Nephron progenitor cell (in vitro differentiated cells): ENCODE measurements at regions not wholly inside any gene's neighbourhood (a gene's known extent, or its start where the extent isn't known, plus 50 kb on each side); places are given as distances from the start of the nearest gene placed in this dataset.
"Not testable (repeated sequence)": the region's sequence is repeated elsewhere in the genome, so short reads cannot be mapped to it uniquely, and the experiment has no call there.

Experiments used
- DNase-seq: peaks from one replicate; pipeline ENCODE4 v3.0.0; 2021
- H3K27ac Mint-ChIP-seq: 2 replicates; pipeline ENCODE4 v1.8.0; 2021; ENCODE audit warnings: mild to moderate bottlenecking, moderate library complexity, mixed read lengths
- H3K27me3 Mint-ChIP-seq: 2 replicates; pipeline ENCODE4 v1.8.0; 2021; ENCODE audit warnings: mild to moderate bottlenecking, low read depth, mixed read lengths; ENCODE audit not compliant: poor library complexity
- H3K36me3 Mint-ChIP-seq: 2 replicates; pipeline ENCODE4 v1.8.0; 2021; ENCODE audit warnings: low read depth, mixed read lengths
- H3K4me1 Mint-ChIP-seq: 2 replicates; pipeline ENCODE4 v1.8.0; 2021; ENCODE audit warnings: mixed read lengths
- H3K4me3 Mint-ChIP-seq: 2 replicates; pipeline ENCODE4 v1.8.0; 2021; ENCODE audit warnings: mild to moderate bottlenecking, moderate library complexity, mixed read lengths
- H3K9me3 Mint-ChIP-seq: 2 replicates; pipeline ENCODE4 v1.8.0; 2021; ENCODE audit warnings: mild to moderate bottlenecking, moderate library complexity, mixed read lengths
- TF ChIP-seq, protein P1 (sequence below): fragments of 200-600 bp; sonication (generic); IDR thresholded peaks from 2 replicates; pipeline ENCODE4 v1.5.0; 2021; ENCODE audit warnings: antibody characterized with exemption

DNA sequence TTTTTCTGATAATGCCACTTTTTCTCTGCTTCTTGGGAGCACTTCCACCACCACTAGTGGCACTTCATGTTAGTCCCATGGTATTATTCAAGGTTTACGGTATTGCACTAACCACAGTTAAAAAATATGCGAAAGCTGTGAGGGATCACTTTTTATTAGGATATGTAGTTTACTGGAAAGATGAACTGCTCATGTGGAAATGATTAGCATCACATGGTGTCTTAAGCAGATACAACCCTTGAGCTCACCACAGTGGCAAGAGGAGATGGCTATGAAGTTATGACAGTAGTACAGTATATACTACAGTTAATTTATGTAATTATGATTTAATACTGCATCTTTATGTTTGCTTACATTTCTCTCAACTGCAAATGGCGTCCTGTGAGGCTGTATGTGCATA lies 134.5 kb upstream of the HMGN3 start:
- no peak for DNase-seq
- Mint-ChIP-seq H3K4me3 (no peak overlapping the region), H3K27ac (no peak overlapping the region), H3K36me3 (no peaks in the 10 kb centered on the region), H3K27me3 (no peaks in the 10 kb centered on the region), H3K4me1 (no peaks in the 10 kb centered on the region), H3K9me3 (peaks cover 63% of the 10 kb centered on the region)
- TF ChIP-seq, protein P1, sequence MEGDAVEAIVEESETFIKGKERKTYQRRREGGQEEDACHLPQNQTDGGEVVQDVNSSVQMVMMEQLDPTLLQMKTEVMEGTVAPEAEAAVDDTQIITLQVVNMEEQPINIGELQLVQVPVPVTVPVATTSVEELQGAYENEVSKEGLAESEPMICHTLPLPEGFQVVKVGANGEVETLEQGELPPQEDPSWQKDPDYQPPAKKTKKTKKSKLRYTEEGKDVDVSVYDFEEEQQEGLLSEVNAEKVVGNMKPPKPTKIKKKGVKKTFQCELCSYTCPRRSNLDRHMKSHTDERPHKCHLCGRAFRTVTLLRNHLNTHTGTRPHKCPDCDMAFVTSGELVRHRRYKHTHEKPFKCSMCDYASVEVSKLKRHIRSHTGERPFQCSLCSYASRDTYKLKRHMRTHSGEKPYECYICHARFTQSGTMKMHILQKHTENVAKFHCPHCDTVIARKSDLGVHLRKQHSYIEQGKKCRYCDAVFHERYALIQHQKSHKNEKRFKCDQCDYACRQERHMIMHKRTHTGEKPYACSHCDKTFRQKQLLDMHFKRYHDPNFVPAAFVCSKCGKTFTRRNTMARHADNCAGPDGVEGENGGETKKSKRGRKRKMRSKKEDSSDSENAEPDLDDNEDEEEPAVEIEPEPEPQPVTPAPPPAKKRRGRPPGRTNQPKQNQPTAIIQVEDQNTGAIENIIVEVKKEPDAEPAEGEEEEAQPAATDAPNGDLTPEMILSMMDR: no peak

DNA sequence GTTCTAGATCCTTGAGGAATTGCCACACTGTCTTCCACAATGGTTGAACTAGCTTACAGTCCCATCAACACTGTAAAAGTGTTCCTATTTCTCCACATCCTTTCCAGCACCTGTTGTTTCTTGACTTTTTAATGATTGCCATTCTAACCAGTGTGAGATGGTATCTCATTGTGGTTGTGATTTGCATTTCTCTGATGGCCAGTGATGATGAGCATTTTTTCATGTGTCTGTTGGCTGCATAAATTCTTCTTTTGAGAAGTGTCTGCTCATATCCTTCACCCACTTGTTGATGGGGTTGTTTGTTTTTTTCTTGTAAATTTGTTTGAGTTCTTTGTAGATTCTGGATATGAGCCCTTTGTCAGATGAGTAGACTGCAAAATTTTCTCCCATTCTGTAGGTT lies 129.0 kb upstream of the HMGN3 start:
- H3K4me3 Mint-ChIP-seq, H3K36me3 Mint-ChIP-seq, H3K27me3 Mint-ChIP-seq, H3K27ac Mint-ChIP-seq, DNase-seq, H3K4me1 Mint-ChIP-seq: not testable (repeated sequence)
- peaks cover 61% of the 10 kb centered on the region for H3K9me3 Mint-ChIP-seq

DNA sequence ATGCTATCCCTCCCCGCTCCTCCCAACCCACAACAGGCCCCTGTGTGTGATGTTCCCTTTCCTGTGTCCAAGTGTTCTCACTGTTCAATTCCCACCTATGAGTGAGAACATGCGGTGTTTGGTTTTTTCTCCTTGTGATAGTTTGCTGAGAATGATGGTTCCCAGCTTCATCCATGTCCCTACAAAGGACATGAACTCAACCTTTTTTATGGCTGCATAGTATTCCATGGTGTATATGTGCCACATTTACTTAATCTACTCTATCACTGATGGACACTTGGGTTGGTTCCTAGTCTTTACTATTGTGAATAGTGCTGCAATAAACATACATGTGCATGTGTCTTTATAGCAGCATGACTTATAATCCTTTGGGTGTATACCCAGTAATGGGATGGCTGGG lies 126.6 kb upstream of the HMGN3 start:
- H3K27ac Mint-ChIP-seq: not testable (repeated sequence)

DNA sequence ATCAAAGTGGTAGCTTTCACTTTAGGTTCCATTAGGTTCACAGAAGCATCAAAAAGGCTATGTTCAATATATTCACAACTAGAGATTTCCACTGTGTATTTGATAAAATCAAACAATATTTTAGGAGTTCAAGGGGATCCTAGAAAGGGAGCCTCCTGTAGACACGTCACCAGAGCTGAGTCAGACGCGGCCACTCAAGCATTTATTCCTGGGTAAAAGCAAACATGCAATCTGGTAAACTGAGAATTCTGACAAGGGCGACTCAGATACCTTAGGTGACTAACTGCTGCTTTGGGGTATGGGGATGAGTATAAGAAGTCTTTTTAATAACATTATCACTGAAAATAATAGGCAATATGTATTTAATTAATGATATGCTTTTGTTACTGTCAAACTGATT lies 118.7 kb upstream of the HMGN3 start:
- H3K27ac Mint-ChIP-seq: no peak overlapping the region
- peaks cover 3% of the 10 kb centered on the region for H3K27me3 Mint-ChIP-seq
- no peaks in the 10 kb centered on the region for H3K4me1 Mint-ChIP-seq
- no peak for DNase-seq
- peaks cover 31% of the 10 kb centered on the region for H3K9me3 Mint-ChIP-seq
- no peaks in the 10 kb centered on the region for H3K36me3 Mint-ChIP-seq
- no peak overlapping the region for H3K4me3 Mint-ChIP-seq
- TF ChIP-seq, protein P1: no peak

More for the DNA sequence above, 126.6 kb upstream of the HMGN3 start:
- H3K27me3 Mint-ChIP-seq, DNase-seq, H3K4me3 Mint-ChIP-seq, H3K36me3 Mint-ChIP-seq, H3K4me1 Mint-ChIP-seq: not testable (repeated sequence)
- peaks cover 37% of the 10 kb centered on the region for H3K9me3 Mint-ChIP-seq

DNA sequence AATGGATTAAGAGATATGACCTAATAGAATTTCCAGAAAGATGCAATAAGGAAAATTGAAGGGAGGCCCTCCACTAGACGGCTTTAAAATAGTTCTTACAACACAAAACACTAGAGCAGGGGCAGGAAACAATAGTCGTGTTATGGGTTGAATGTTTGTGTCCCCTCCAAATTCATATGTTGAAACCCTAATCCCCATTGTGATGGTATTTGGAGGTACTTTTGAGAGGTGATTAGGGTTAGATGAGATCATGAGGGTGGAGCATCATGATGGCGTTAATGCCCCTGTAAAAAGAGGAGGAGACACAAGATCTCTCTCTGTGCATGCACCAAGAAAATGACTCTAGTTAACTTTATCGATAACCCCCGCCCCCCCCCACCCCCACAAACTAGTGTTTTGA lies 104.0 kb upstream of the HMGN3 start:
- Mint-ChIP-seq H3K9me3 (no peaks in the 10 kb centered on the region), H3K27me3 (no peaks in the 10 kb centered on the region), H3K36me3 (no peaks in the 10 kb centered on the region), H3K4me3 (no peak overlapping the region), H3K27ac (no peak overlapping the region), H3K4me1 (no peaks in the 10 kb centered on the region)
- DNase-seq: no peak
- TF ChIP-seq, protein P1: no peak

DNA sequence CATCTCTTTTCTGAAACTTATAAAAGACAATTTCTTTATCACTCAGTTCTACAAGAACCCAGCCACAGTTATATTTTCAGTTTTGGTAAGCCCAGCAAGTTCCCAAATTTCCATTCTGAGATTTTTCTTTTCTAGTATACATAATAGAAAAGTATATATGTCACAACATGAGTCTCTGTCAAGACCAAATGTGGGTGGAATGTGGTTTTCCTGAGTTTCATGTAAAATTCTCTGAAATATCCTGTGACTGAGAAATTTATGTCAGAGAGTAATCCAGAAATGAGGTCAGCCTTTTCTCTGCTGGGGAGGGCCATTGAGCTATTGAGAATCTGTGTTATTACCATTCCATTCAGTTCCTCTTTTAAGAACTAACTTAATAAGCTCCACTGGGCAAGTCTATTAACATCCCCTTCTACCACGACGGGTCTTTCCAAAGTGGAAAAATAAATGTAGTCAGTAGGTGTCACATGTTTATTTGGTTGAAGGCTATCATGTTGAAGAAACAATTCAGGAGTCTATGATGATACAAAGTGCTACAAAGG lies 100.7 kb upstream of the HMGN3 start:
- no peak overlapping the region for H3K27ac Mint-ChIP-seq
- H3K27me3 Mint-ChIP-seq: no peaks in the 10 kb centered on the region
- TF ChIP-seq, protein P1: no peak
- H3K9me3 Mint-ChIP-seq: no peaks in the 10 kb centered on the region
- H3K36me3 Mint-ChIP-seq: no peaks in the 10 kb centered on the region
- no peak overlapping the region for H3K4me3 Mint-ChIP-seq
- no peak for DNase-seq
- H3K4me1 Mint-ChIP-seq: no peaks in the 10 kb centered on the region

DNA sequence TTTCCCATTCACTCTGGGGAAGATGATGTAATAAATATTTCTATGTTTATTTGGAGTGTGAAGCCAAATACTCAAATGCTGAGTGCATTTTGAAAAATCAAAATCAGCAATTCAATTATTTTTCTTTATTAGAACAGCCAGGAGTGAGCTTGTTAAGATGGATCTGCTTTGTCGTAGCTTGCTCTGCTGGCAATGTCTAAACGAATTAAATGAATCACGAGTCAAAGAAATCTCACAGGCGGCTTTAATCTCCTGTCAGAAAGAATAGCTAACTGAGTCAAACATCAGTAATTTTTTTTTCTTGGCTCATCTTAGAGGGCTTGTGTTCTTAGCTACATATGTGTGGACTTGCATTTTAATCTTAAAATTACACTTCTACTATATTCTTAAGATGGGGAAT lies 100.2 kb upstream of the HMGN3 start:
- no peaks in the 10 kb centered on the region for H3K36me3 Mint-ChIP-seq
- H3K27ac Mint-ChIP-seq: no peak overlapping the region
- H3K27me3 Mint-ChIP-seq: no peaks in the 10 kb centered on the region
- TF ChIP-seq, protein P1: no peak
- no peaks in the 10 kb centered on the region for H3K9me3 Mint-ChIP-seq
- DNase-seq: no peak
- no peak overlapping the region for H3K4me3 Mint-ChIP-seq
- H3K4me1 Mint-ChIP-seq: no peaks in the 10 kb centered on the region
